Endodermal cell (in vitro differentiated cells): ENCODE measurements at regions not wholly inside any gene's neighbourhood (a gene's known extent, or its start where the extent isn't known, plus 50 kb on each side); places are given as distances from the start of the nearest gene placed in this dataset.

Experiments
- DNase-seq: peaks from one replicate; pipeline ENCODE4 v3.0.0-alpha.2; 2017
- H3K27ac ChIP-seq: 2 replicates; pipeline ENCODE4 v1.5.1; 2013; ENCODE audit warnings: mild to moderate bottlenecking, low read depth, low read length, moderate library complexity
- H3K27me3 ChIP-seq: 2 replicates; pipeline ENCODE4 v1.6.1; 2013; ENCODE audit warnings: mild to moderate bottlenecking, low read length, moderate library complexity; ENCODE audit not compliant: insufficient read depth, control insufficient read depth, poor library complexity, severe bottlenecking
- H3K36me3 ChIP-seq: 2 replicates; pipeline ENCODE4 v1.7.0; 2013; ENCODE audit warnings: mild to moderate bottlenecking, low read length, moderate library complexity; ENCODE audit not compliant: control insufficient read depth, insufficient read depth
- H3K4me1 ChIP-seq: one replicate; pipeline ENCODE4 v1.7.0; 2013; ENCODE audit warnings: low read length; ENCODE audit not compliant: control insufficient read depth, insufficient read depth
- H3K4me3 ChIP-seq: 2 replicates; pipeline ENCODE4 v1.5.1; 2013; ENCODE audit warnings: mild to moderate bottlenecking, low read length, moderate library complexity
- H3K9ac ChIP-seq: 2 replicates; pipeline ENCODE4 v1.6.1; 2013; ENCODE audit warnings: mild to moderate bottlenecking, low read length, moderate library complexity; ENCODE audit not compliant: poor library complexity, severe bottlenecking; ENCODE audit errors: extremely low read depth
- H3K9me3 ChIP-seq: 2 replicates; pipeline ENCODE4 v1.6.1; 2013; ENCODE audit warnings: mild to moderate bottlenecking, low read length, moderate library complexity; ENCODE audit not compliant: control insufficient read depth
- H3K27ac Mint-ChIP-seq: 2 replicates; pipeline ENCODE4 v1.8.0; 2020; ENCODE audit warnings: mixed read lengths
- H3K27me3 Mint-ChIP-seq: 2 replicates; pipeline ENCODE4 v1.8.0; 2021; ENCODE audit warnings: mild to moderate bottlenecking, mixed read lengths; ENCODE audit not compliant: insufficient read depth
- H3K36me3 Mint-ChIP-seq: 2 replicates; pipeline ENCODE4 v1.8.0; 2020; ENCODE audit warnings: low read depth, mixed read lengths
- H3K4me1 Mint-ChIP-seq: 2 replicates; pipeline ENCODE4 v1.8.0; 2020; ENCODE audit warnings: mixed read lengths
- H3K4me3 Mint-ChIP-seq: 2 replicates; pipeline ENCODE4 v1.8.0; 2020; ENCODE audit warnings: mild to moderate bottlenecking, moderate library complexity, mixed read lengths
- H3K9me3 Mint-ChIP-seq: 2 replicates; pipeline ENCODE4 v1.8.0; 2020; ENCODE audit warnings: mild to moderate bottlenecking, mixed read lengths
- WGBS, 2 experiments: methylation state at CpG; one replicate each; pipeline versions ENCODE4 v1.1.5 to v1.1.7; 2013; ENCODE audit warnings: missing lambda C conversion rate in 2 of 2, mixed read lengths in 1 of 2; ENCODE audit not compliant: insufficient coverage in 1 of 2, insufficient read length in 1 of 2; 5-methylcytosine and 5-hydroxymethylcytosine counted together
- TF ChIP-seq, protein P1 (sequence below): fragments of 200-600 bp; sonication (generic); conservative IDR thresholded peaks from 2 replicates; pipeline ENCODE4 v1.5.0; 2021; ENCODE audit warnings: antibody characterized with exemption, mild to moderate bottlenecking

- Histone ChIP-seq H3K9me3 (no peaks in the 10 kb centered on the region), H3K4me3 (no peak overlapping the region), H3K27me3 (no peaks in the 10 kb centered on the region), H3K36me3 (no peaks in the 10 kb centered on the region), H3K9ac (no peak overlapping the region), H3K27ac (no peak overlapping the region), H3K4me1 (no peaks in the 10 kb centered on the region)
- TF ChIP-seq, protein P1, sequence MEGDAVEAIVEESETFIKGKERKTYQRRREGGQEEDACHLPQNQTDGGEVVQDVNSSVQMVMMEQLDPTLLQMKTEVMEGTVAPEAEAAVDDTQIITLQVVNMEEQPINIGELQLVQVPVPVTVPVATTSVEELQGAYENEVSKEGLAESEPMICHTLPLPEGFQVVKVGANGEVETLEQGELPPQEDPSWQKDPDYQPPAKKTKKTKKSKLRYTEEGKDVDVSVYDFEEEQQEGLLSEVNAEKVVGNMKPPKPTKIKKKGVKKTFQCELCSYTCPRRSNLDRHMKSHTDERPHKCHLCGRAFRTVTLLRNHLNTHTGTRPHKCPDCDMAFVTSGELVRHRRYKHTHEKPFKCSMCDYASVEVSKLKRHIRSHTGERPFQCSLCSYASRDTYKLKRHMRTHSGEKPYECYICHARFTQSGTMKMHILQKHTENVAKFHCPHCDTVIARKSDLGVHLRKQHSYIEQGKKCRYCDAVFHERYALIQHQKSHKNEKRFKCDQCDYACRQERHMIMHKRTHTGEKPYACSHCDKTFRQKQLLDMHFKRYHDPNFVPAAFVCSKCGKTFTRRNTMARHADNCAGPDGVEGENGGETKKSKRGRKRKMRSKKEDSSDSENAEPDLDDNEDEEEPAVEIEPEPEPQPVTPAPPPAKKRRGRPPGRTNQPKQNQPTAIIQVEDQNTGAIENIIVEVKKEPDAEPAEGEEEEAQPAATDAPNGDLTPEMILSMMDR, result peak; percentile 79
- no peaks in the 10 kb centered on the region for H3K4me1 Mint-ChIP-seq
- H3K4me3 Mint-ChIP-seq, result no peak overlapping the region
- WGBS, 2 experiments, result 56 to 88% methylated on average over 4 to 6 of the region's 6 CpGs
- no peaks in the 10 kb centered on the region for H3K9me3 Mint-ChIP-seq
- peak; percentile 64 for DNase-seq
- no peak overlapping the region for H3K27ac Mint-ChIP-seq
- no peaks in the 10 kb centered on the region for H3K36me3 Mint-ChIP-seq
- H3K27me3 Mint-ChIP-seq, result no peaks in the 10 kb centered on the region
Observed at GRCh38 chr4:74531963-74532794, 87.2 kb downstream of the AREG start.

DNA sequence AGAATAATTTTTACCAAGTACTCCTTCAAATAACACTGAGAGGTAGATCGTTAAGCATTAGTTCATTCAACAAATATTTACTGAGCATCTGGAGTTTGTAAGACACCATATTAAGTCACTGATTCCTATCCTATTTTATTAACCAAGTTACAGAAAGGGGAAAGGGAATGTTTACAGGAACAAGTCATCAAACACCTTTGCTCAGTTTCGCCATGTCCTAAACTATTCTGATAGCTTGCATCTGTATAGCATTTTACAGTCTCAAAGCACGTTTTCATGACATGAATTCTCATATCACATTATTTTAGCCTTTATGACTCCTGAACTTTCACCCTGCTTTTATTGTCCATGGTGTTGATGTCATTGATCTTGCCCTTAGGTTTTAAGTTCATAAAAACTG lies 89.2 kb downstream of the AREG start:
- no peak overlapping the region for H3K4me3 Mint-ChIP-seq
- Histone ChIP-seq H3K27me3 (no peaks in the 10 kb centered on the region), H3K9me3 (no peaks in the 10 kb centered on the region), H3K4me3 (no peak overlapping the region), H3K27ac (no peak overlapping the region), H3K4me1 (no peaks in the 10 kb centered on the region), H3K9ac (no peak overlapping the region), H3K36me3 (no peaks in the 10 kb centered on the region)
- H3K36me3 Mint-ChIP-seq, result no peaks in the 10 kb centered on the region
- TF ChIP-seq, protein P1, result no peak
- 85 to 95% methylated on average over 2 to 3 of the region's 3 CpGs for WGBS, 2 experiments
- H3K27me3 Mint-ChIP-seq, result no peaks in the 10 kb centered on the region
- H3K4me1 Mint-ChIP-seq, result no peaks in the 10 kb centered on the region
- DNase-seq, result no peak
- H3K9me3 Mint-ChIP-seq, result no peaks in the 10 kb centered on the region
- H3K27ac Mint-ChIP-seq, result no peak overlapping the region

DNA sequence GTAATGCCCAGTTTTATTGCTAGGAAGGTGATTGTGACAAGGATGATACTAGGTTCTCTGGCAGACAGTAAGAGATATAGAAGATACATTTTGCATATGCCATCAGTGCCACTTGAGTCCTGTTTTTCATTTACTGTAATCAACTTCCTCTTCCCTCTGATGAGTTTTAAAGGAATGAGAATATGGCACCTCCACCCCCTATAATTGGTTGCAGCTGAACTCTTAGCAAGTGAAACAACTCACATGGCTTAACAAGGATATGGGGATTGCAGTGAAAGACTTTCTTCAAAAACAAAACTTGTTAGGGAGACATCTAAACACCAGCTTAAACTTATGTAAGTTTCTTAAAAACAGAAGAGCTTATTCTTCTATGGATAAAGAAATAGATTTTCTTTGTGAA lies 90.0 kb downstream of the AREG start:
- no peak overlapping the region for H3K4me3 Mint-ChIP-seq
- H3K4me1 Mint-ChIP-seq, result no peaks in the 10 kb centered on the region
- H3K27me3 ChIP-seq, result no peaks in the 10 kb centered on the region

More for the DNA sequence above, 90.0 kb downstream of the AREG start:
- Histone ChIP-seq H3K9ac (no peak overlapping the region), H3K4me1 (no peaks in the 10 kb centered on the region), H3K27ac (no peak overlapping the region), H3K4me3 (no peak overlapping the region), H3K9me3 (no peaks in the 10 kb centered on the region), H3K36me3 (no peaks in the 10 kb centered on the region)
- DNase-seq, result no peak
- no peak overlapping the region for H3K27ac Mint-ChIP-seq
- H3K9me3 Mint-ChIP-seq, result no peaks in the 10 kb centered on the region
- H3K36me3 Mint-ChIP-seq, result no peaks in the 10 kb centered on the region
- H3K27me3 Mint-ChIP-seq, result no peaks in the 10 kb centered on the region
- TF ChIP-seq, protein P1, result no peak
